ENCODE measurements at regions not wholly inside any gene's neighbourhood (a gene's known extent, or its start where the extent isn't known, plus 50 kb on each side); places are given as distances from the start of the nearest gene placed in this dataset.

GRCh38 chr16:73560497-73560896 is 512.6 kb upstream of the ZFHX3 start:
- DNase-seq (ENCODE audit: low spot score) (no peak), ATAC-seq (ENCODE audit: low FRiP score) (no peak)
- TF ChIP-seq CTCF (IDR thresholded peaks at IDR 0.05), result no peak

GRCh38 chr16:73558219-73558618 is 510.3 kb upstream of the ZFHX3 start:
- DNase-seq (ENCODE audit: low spot score) (no peak), ATAC-seq (ENCODE audit: low FRiP score) (no peak)
- TF ChIP-seq CTCF (IDR thresholded peaks at IDR 0.05), result no peak

- no peak for TF ChIP-seq CTCF (IDR thresholded peaks at IDR 0.05)
- DNase-seq (ENCODE audit: low spot score), result no peak
- ATAC-seq (ENCODE audit: low FRiP score), result no peak
These were observed 506.2 kb upstream of the ZFHX3 start for GRCh38 chr16:73553941-73554660.

GRCh38 chr16:73549984-73550631 is 502.2 kb upstream of the ZFHX3 start:
- ATAC-seq (ENCODE audit: low FRiP score) (no peak), DNase-seq (ENCODE audit: low spot score) (no peak)
- TF ChIP-seq CTCF (IDR thresholded peaks at IDR 0.05), result no peak

GRCh38 chr16:73547552-73548403 is 499.9 kb upstream of the ZFHX3 start:
- no peak for ATAC-seq (ENCODE audit: low FRiP score)
- TF ChIP-seq CTCF (IDR thresholded peaks at IDR 0.05), result no peak
- DNase-seq (ENCODE audit: low spot score), result no peak

- DNase-seq (ENCODE audit: low spot score) (no peak), ATAC-seq (ENCODE audit: low FRiP score) (no peak)
- no peak for TF ChIP-seq CTCF (IDR thresholded peaks at IDR 0.05)
These were observed 498.5 kb upstream of the ZFHX3 start for GRCh38 chr16:73546341-73546845.

Data from omental fat pad (tissue), 3 donors.